Activated T-helper 2 cell treated with anti-CD3 and anti-CD28 coated beads, Interferon-gamma antibody, Interleukin-2, Interleukin-4, amounts not matched to agents 10 μg/mL and 5 μg/mL and 100 μg/mL, durations not matched to agents 14 hours and 24 hours and 36 hours (primary cell): ENCODE measurements at regions not wholly inside any gene's neighbourhood (a gene's known extent, or its start where the extent isn't known, plus 50 kb on each side); places are given as distances from the start of the nearest gene placed in this dataset.
"Not testable (repeated sequence)": the region's sequence is repeated elsewhere in the genome, so short reads cannot be mapped to it uniquely, and the experiment has no call there.

Experiments
- DNase-seq: peaks from one replicate; pipeline ENCODE4 v3.0.0; 2021; ENCODE audit warnings: low spot score
- H3K27ac Mint-ChIP-seq: one replicate; pipeline ENCODE4 v1.8.0; 2021; ENCODE audit warnings: mixed read lengths
- H3K27me3 Mint-ChIP-seq: one replicate; pipeline ENCODE4 v1.8.0; 2021; ENCODE audit warnings: low read depth, mixed read lengths
- H3K36me3 Mint-ChIP-seq: one replicate; pipeline ENCODE4 v1.8.0; 2021; ENCODE audit warnings: low read depth, mixed read lengths
- H3K4me1 Mint-ChIP-seq: one replicate; pipeline ENCODE4 v1.8.0; 2021; ENCODE audit warnings: low read depth, mixed read lengths
- H3K4me3 Mint-ChIP-seq: one replicate; pipeline ENCODE4 v1.8.0; 2021; ENCODE audit warnings: low read depth, mild to moderate bottlenecking, moderate library complexity, mixed read lengths
- H3K9me3 Mint-ChIP-seq: one replicate; pipeline ENCODE4 v1.8.0; 2021; ENCODE audit warnings: mixed read lengths
- intact Hi-C: fragments of 100-400 bp; cut with micrococcal nuclease; formaldehyde crosslinking; loops from one replicate; pipeline ENCODE4 v1.15.1; 2023

GRCh38 chr10:109261231-109261630 is 662.1 kb downstream of the XPNPEP1 start:
- Mint-ChIP-seq H3K4me1 (no peaks in the 10 kb centered on the region), H3K27me3 (no peaks in the 10 kb centered on the region), H3K4me3 (no peak overlapping the region), H3K36me3 (no peaks in the 10 kb centered on the region), H3K27ac (no peak overlapping the region), H3K9me3 (peaks cover 24% of the 10 kb centered on the region)
- intact Hi-C loops = no loop called here
- DNase-seq = no peak

- Mint-ChIP-seq H3K27me3 (no peaks in the 10 kb centered on the region), H3K4me1 (no peaks in the 10 kb centered on the region), H3K9me3 (peaks cover 18% of the 10 kb centered on the region), H3K36me3 (no peaks in the 10 kb centered on the region), H3K4me3 (no peak overlapping the region), H3K27ac (no peak overlapping the region)
- intact Hi-C loops = no loop called here
- DNase-seq = no peak
These were observed 664.0 kb downstream of the XPNPEP1 start for GRCh38 chr10:109259293-109259692.

- intact Hi-C loops = no loop called here
- H3K36me3 Mint-ChIP-seq = no peaks in the 10 kb centered on the region
- H3K4me3 Mint-ChIP-seq = no peak overlapping the region
- no peaks in the 10 kb centered on the region for H3K4me1 Mint-ChIP-seq
- no peak for DNase-seq
- H3K27me3 Mint-ChIP-seq = no peaks in the 10 kb centered on the region
- H3K9me3 Mint-ChIP-seq = peaks cover 19% of the 10 kb centered on the region
- H3K27ac Mint-ChIP-seq = no peak overlapping the region
These were observed 670.0 kb downstream of the XPNPEP1 start for GRCh38 chr10:109253306-109253705.

GRCh38 chr10:109250152-109250551 is 673.2 kb downstream of the XPNPEP1 start:
- no peak for DNase-seq
- Mint-ChIP-seq H3K27ac (no peak overlapping the region), H3K27me3 (no peaks in the 10 kb centered on the region), H3K4me3 (no peak overlapping the region), H3K36me3 (no peaks in the 10 kb centered on the region), H3K4me1 (no peaks in the 10 kb centered on the region), H3K9me3 (peaks cover 19% of the 10 kb centered on the region)
- intact Hi-C loops = no loop called here

- Mint-ChIP-seq H3K27me3 (no peaks in the 10 kb centered on the region), H3K9me3 (peaks cover 20% of the 10 kb centered on the region), H3K36me3 (no peaks in the 10 kb centered on the region), H3K27ac (no peak overlapping the region), H3K4me1 (no peaks in the 10 kb centered on the region), H3K4me3 (no peak overlapping the region)
- DNase-seq = no peak
- intact Hi-C loops = no loop called here
These were observed 675.5 kb downstream of the XPNPEP1 start for GRCh38 chr10:109247814-109248213.

GRCh38 chr10:109245821-109246220 is 677.5 kb downstream of the XPNPEP1 start:
- H3K4me3 Mint-ChIP-seq = no peak overlapping the region
- no peak overlapping the region for H3K27ac Mint-ChIP-seq
- no peak for DNase-seq
- intact Hi-C loops = no loop called here
- H3K27me3 Mint-ChIP-seq = no peaks in the 10 kb centered on the region
- H3K9me3 Mint-ChIP-seq = peaks cover 15% of the 10 kb centered on the region
- H3K4me1 Mint-ChIP-seq = no peaks in the 10 kb centered on the region
- no peaks in the 10 kb centered on the region for H3K36me3 Mint-ChIP-seq

- H3K4me3 Mint-ChIP-seq = no peak overlapping the region
- no peak for DNase-seq
- no peaks in the 10 kb centered on the region for H3K27me3 Mint-ChIP-seq
- intact Hi-C loops = no loop called here
- H3K36me3 Mint-ChIP-seq = no peaks in the 10 kb centered on the region
- no peaks in the 10 kb centered on the region for H3K4me1 Mint-ChIP-seq
- peaks cover 18% of the 10 kb centered on the region for H3K9me3 Mint-ChIP-seq
- no peak overlapping the region for H3K27ac Mint-ChIP-seq
These were observed 683.9 kb downstream of the XPNPEP1 start for GRCh38 chr10:109239371-109239770.

GRCh38 chr10:109237682-109238081 is 685.6 kb downstream of the XPNPEP1 start:
- Mint-ChIP-seq H3K27me3 (no peaks in the 10 kb centered on the region), H3K4me1 (no peaks in the 10 kb centered on the region), H3K4me3 (no peak overlapping the region), H3K27ac (no peak overlapping the region), H3K9me3 (peaks cover 14% of the 10 kb centered on the region), H3K36me3 (no peaks in the 10 kb centered on the region)
- no peak for DNase-seq
- intact Hi-C loops = no loop called here

- Mint-ChIP-seq H3K36me3 (no peaks in the 10 kb centered on the region), H3K4me3 (no peak overlapping the region), H3K4me1 (no peaks in the 10 kb centered on the region), H3K27me3 (no peaks in the 10 kb centered on the region), H3K9me3 (peaks cover 14% of the 10 kb centered on the region), H3K27ac (no peak overlapping the region)
- DNase-seq = no peak
- intact Hi-C loops = no loop called here
These were observed 686.3 kb downstream of the XPNPEP1 start for GRCh38 chr10:109237050-109237449.

GRCh38 chr10:109223533-109223932 is 699.8 kb downstream of the XPNPEP1 start:
- H3K36me3 Mint-ChIP-seq, intact Hi-C loops, H3K27me3 Mint-ChIP-seq, H3K4me1 Mint-ChIP-seq, H3K27ac Mint-ChIP-seq, H3K4me3 Mint-ChIP-seq, DNase-seq: not testable (repeated sequence)
- H3K9me3 Mint-ChIP-seq = peaks cover 15% of the 10 kb centered on the region

- intact Hi-C loops = no loop called here
- no peak for DNase-seq
- H3K36me3 Mint-ChIP-seq = no peaks in the 10 kb centered on the region
- no peak overlapping the region for H3K27ac Mint-ChIP-seq
- H3K4me1 Mint-ChIP-seq = no peaks in the 10 kb centered on the region
- H3K9me3 Mint-ChIP-seq = peaks cover 19% of the 10 kb centered on the region
- no peaks in the 10 kb centered on the region for H3K27me3 Mint-ChIP-seq
- H3K4me3 Mint-ChIP-seq = no peak overlapping the region
These were observed 703.2 kb downstream of the XPNPEP1 start for GRCh38 chr10:109219935-109220605.

GRCh38 chr10:109218207-109218606 is 705.1 kb downstream of the XPNPEP1 start:
- H3K4me1 Mint-ChIP-seq = no peaks in the 10 kb centered on the region
- H3K9me3 Mint-ChIP-seq = peaks cover 15% of the 10 kb centered on the region
- no peaks in the 10 kb centered on the region for H3K27me3 Mint-ChIP-seq
- no peak for DNase-seq
- H3K36me3 Mint-ChIP-seq = no peaks in the 10 kb centered on the region
- intact Hi-C loops = no loop called here
- H3K27ac Mint-ChIP-seq = no peak overlapping the region
- no peak overlapping the region for H3K4me3 Mint-ChIP-seq

GRCh38 chr10:109215291-109216075 is 707.8 kb downstream of the XPNPEP1 start:
- Mint-ChIP-seq H3K4me1 (no peaks in the 10 kb centered on the region), H3K27ac (no peak overlapping the region), H3K27me3 (no peaks in the 10 kb centered on the region), H3K4me3 (no peak overlapping the region), H3K9me3 (peaks cover 12% of the 10 kb centered on the region), H3K36me3 (no peaks in the 10 kb centered on the region)
- no peak for DNase-seq
- intact Hi-C loops = no loop called here
